ENCODE measurements at regions not wholly inside any gene's neighbourhood (a gene's known extent, or its start where the extent isn't known, plus 50 kb on each side); places are given as distances from the start of the nearest gene placed in this dataset.

DNA sequence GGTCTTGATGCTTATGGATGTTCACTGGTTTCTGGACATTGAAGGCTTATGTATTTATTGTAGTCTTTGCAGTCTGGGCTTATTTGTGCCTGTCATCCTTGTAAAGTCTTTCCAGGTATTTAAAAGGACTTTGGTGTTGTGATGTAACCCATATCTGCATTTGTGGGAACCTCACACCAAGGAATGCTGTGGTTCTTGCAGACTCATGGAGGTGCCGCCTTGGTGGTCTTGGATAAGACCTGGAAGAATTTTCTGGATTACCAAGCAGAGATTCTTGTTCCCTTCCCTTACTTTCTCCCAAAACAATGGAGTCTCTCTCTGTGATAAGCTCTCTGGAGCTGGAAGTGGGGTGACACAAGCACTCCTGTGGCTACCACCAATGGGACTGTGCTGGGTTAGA is 363.5 kb upstream of the NECTIN3 start:
- Histone ChIP-seq H3K9me3 (ENCODE audit: control insufficient read depth in 4 of 4, low read length in 3 of 4) (no peaks in the 10 kb centered on the region), H3K27ac (ENCODE audit: low read depth in 1 of 2, low read length in 2 of 2) (no peak overlapping the region), H3K36me3 (ENCODE audit: control insufficient read depth in 4 of 4, insufficient read depth in 3 of 4, low read depth in 1 of 4, low read length in 3 of 4) (no peaks in the 10 kb centered on the region), H3K4me1 (ENCODE audit: control insufficient read depth in 4 of 4, insufficient read depth in 4 of 4, low read length in 3 of 4) (peaks cover 5 to 24% (median 15%) of the 10 kb centered on the region in 4 donors), H3K9ac (ENCODE audit: low read depth in 1 of 2, low read length in 2 of 2) (no peak overlapping the region), H3K27me3 (ENCODE audit: control insufficient read depth in 4 of 4, insufficient read depth in 4 of 4, low read length in 3 of 4) (no peaks in the 10 kb centered on the region), H3K4me3 (ENCODE audit: low read depth in 1 of 3, low read length in 3 of 3) (no peak overlapping the region)
- no peak for DNase-seq (ENCODE audit: low spot score)
- no peak for TF ChIP-seq SP1 (IDR thresholded peaks at IDR 0.05)
- TF ChIP-seq HNF4A (conservative IDR thresholded peaks at IDR 0.05) = peak in 1 of 2 donors; percentile 33
- WGBS = 94% methylated on average over 1 of the region's 1 CpG

DNA sequence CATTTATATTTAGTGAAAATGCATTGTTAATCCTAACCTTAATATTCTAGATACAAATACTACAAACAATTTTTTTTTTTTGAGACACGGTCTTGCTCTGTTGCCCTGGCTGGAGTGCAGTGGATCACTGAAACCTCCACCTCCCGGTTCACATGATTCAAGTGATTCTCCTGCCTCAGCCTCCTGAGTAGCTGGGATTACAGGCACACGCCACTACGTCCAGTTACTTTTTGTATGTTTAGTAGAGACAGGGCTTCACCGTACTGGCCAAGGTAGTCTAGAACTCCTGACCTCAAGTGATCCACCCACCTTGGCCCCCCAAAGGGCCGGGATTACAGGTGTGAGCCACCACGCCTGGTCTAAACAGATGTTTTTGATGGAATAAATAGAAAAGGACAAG is 361.5 kb upstream of the NECTIN3 start:
- Histone ChIP-seq H3K4me1 (ENCODE audit: control insufficient read depth in 4 of 4, insufficient read depth in 4 of 4, low read length in 3 of 4) (peaks cover 5 to 24% (median 15%) of the 10 kb centered on the region in 4 donors), H3K9ac (ENCODE audit: low read depth in 1 of 2, low read length in 2 of 2) (peak overlapping the region in 1 of 2 donors; percentile 58), H3K27ac (ENCODE audit: low read depth in 1 of 2, low read length in 2 of 2) (peak overlapping the region; percentile 21 to 52), H3K9me3 (ENCODE audit: control insufficient read depth in 4 of 4, low read length in 3 of 4) (no peaks in the 10 kb centered on the region), H3K27me3 (ENCODE audit: control insufficient read depth in 4 of 4, insufficient read depth in 4 of 4, low read length in 3 of 4) (no peaks in the 10 kb centered on the region), H3K4me3 (ENCODE audit: low read depth in 1 of 3, low read length in 3 of 3) (no peak overlapping the region), H3K36me3 (ENCODE audit: control insufficient read depth in 4 of 4, insufficient read depth in 3 of 4, low read depth in 1 of 4, low read length in 3 of 4) (no peaks in the 10 kb centered on the region)
- TF ChIP-seq EGR1 (IDR thresholded peaks at IDR 0.05; ENCODE audit: low read depth in 2 of 2) (no peak), YY1 (IDR thresholded peaks at IDR 0.05) (no peak), HNF4G (IDR thresholded peaks at IDR 0.05) (no peak), SP1 (IDR thresholded peaks at IDR 0.05) (no peak), FOXA1 (IDR thresholded peaks at IDR 0.05) (no peak), RXRA (IDR thresholded peaks at IDR 0.05) (no peak), RAD21 (IDR thresholded peaks at IDR 0.05) (no peak), TAF1 (conservative IDR thresholded peaks at IDR 0.05) (no peak), NR2F2 (IDR thresholded peaks at IDR 0.05) (no peak), GABPA (IDR thresholded peaks at IDR 0.05 in 1 of 2, conservative IDR thresholded peaks at IDR 0.05 in 1 of 2) (no peak), HNF4A (conservative IDR thresholded peaks at IDR 0.05) (no peak), FOXA2 (IDR thresholded peaks at IDR 0.05) (no peak)
- TF ChIP-seq, protein P1, sequence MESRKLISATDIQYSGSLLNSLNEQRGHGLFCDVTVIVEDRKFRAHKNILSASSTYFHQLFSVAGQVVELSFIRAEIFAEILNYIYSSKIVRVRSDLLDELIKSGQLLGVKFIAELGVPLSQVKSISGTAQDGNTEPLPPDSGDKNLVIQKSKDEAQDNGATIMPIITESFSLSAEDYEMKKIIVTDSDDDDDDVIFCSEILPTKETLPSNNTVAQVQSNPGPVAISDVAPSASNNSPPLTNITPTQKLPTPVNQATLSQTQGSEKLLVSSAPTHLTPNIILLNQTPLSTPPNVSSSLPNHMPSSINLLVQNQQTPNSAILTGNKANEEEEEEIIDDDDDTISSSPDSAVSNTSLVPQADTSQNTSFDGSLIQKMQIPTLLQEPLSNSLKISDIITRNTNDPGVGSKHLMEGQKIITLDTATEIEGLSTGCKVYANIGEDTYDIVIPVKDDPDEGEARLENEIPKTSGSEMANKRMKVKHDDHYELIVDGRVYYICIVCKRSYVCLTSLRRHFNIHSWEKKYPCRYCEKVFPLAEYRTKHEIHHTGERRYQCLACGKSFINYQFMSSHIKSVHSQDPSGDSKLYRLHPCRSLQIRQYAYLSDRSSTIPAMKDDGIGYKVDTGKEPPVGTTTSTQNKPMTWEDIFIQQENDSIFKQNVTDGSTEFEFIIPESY (IDR thresholded peaks at IDR 0.05) = no peak
- TF ChIP-seq, protein P2, sequence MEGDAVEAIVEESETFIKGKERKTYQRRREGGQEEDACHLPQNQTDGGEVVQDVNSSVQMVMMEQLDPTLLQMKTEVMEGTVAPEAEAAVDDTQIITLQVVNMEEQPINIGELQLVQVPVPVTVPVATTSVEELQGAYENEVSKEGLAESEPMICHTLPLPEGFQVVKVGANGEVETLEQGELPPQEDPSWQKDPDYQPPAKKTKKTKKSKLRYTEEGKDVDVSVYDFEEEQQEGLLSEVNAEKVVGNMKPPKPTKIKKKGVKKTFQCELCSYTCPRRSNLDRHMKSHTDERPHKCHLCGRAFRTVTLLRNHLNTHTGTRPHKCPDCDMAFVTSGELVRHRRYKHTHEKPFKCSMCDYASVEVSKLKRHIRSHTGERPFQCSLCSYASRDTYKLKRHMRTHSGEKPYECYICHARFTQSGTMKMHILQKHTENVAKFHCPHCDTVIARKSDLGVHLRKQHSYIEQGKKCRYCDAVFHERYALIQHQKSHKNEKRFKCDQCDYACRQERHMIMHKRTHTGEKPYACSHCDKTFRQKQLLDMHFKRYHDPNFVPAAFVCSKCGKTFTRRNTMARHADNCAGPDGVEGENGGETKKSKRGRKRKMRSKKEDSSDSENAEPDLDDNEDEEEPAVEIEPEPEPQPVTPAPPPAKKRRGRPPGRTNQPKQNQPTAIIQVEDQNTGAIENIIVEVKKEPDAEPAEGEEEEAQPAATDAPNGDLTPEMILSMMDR (IDR thresholded peaks at IDR 0.05; ENCODE audit: low read depth, low read length, missing input control) = no peak
- TF ChIP-seq, protein P3, sequence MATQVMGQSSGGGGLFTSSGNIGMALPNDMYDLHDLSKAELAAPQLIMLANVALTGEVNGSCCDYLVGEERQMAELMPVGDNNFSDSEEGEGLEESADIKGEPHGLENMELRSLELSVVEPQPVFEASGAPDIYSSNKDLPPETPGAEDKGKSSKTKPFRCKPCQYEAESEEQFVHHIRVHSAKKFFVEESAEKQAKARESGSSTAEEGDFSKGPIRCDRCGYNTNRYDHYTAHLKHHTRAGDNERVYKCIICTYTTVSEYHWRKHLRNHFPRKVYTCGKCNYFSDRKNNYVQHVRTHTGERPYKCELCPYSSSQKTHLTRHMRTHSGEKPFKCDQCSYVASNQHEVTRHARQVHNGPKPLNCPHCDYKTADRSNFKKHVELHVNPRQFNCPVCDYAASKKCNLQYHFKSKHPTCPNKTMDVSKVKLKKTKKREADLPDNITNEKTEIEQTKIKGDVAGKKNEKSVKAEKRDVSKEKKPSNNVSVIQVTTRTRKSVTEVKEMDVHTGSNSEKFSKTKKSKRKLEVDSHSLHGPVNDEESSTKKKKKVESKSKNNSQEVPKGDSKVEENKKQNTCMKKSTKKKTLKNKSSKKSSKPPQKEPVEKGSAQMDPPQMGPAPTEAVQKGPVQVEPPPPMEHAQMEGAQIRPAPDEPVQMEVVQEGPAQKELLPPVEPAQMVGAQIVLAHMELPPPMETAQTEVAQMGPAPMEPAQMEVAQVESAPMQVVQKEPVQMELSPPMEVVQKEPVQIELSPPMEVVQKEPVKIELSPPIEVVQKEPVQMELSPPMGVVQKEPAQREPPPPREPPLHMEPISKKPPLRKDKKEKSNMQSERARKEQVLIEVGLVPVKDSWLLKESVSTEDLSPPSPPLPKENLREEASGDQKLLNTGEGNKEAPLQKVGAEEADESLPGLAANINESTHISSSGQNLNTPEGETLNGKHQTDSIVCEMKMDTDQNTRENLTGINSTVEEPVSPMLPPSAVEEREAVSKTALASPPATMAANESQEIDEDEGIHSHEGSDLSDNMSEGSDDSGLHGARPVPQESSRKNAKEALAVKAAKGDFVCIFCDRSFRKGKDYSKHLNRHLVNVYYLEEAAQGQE (IDR thresholded peaks at IDR 0.05) = no peak
- TF ChIP-seq, protein P4, sequence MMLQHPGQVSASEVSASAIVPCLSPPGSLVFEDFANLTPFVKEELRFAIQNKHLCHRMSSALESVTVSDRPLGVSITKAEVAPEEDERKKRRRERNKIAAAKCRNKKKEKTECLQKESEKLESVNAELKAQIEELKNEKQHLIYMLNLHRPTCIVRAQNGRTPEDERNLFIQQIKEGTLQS (IDR thresholded peaks at IDR 0.05) = no peak
- 61% methylated on average over 7 of the region's 7 CpGs for WGBS
- DNase-seq (ENCODE audit: low spot score) = no peak
